ENCODE measurements at regions not wholly inside any gene's neighbourhood (a gene's known extent, or its start where the extent isn't known, plus 50 kb on each side); places are given as distances from the start of the nearest gene placed in this dataset.

GRCh38 chr16:82523815-82524214, 103.0 kb upstream of the CDH13 start:
- TF ChIP-seq CTCF (IDR thresholded peaks at IDR 0.05; ENCODE audit: extremely low read depth in 1 of 2, insufficient read depth in 1 of 2, low read depth in 1 of 2, low read length in 2 of 2) (no peak), FOS (IDR thresholded peaks at IDR 0.05; ENCODE audit: borderline replicate concordance, insufficient read depth, low read length) (no peak), EZH2 (IDR thresholded peaks at IDR 0.05; ENCODE audit: borderline replicate concordance, low read depth, low read length, severe bottlenecking) (no peak), POLR2AphosphoS5 (IDR thresholded peaks at IDR 0.05; ENCODE audit: insufficient read depth, low read depth, low read length) (no peak), MAX (IDR thresholded peaks at IDR 0.05; ENCODE audit: insufficient read depth, insufficient read length) (no peak), POLR2A (IDR thresholded peaks at IDR 0.05; ENCODE audit: low read depth, low read length) (no peak), GATA2 (IDR thresholded peaks at IDR 0.05; ENCODE audit: insufficient read depth, insufficient read length, low read depth, low read length) (no peak), MYC (IDR thresholded peaks at IDR 0.05; ENCODE audit: low read depth, low read length) (no peak), JUN (IDR thresholded peaks at IDR 0.05; ENCODE audit: borderline replicate concordance, insufficient read depth, insufficient read length, low read depth) (no peak)

Measured in endothelial cell of umbilical vein (primary cell).